Activated CD4-positive, alpha-beta T cell treated with anti-CD3 and anti-CD28 coated beads, Interleukin-2, Interleukin-6, amounts not matched to agents 100 ng/mL and 50 ng/mL, durations not matched to agents 16 hours and 8 hours (primary cell): ENCODE measurements at regions not wholly inside any gene's neighbourhood (a gene's known extent, or its start where the extent isn't known, plus 50 kb on each side); places are given as distances from the start of the nearest gene placed in this dataset.

Experiments used
- DNase-seq: peaks from one replicate; pipeline ENCODE4 v3.0.0-alpha.2; 2020

- no peak for DNase-seq
These were observed 563.0 kb downstream of the LRRIQ3 start for GRCh38 chr1:73635021-73635420.

- no peak for DNase-seq
These were observed 570.3 kb downstream of the LRRIQ3 start for GRCh38 chr1:73627723-73628122.

GRCh38 chr1:73626326-73626725, 571.6 kb downstream of the LRRIQ3 start:
- no peak for DNase-seq

- DNase-seq, result no peak
These were observed 574.0 kb downstream of the LRRIQ3 start for GRCh38 chr1:73623946-73624345.

- no peak for DNase-seq
These were observed 580.8 kb downstream of the LRRIQ3 start for GRCh38 chr1:73617145-73617544.

- DNase-seq, result no peak
These were observed 586.3 kb downstream of the LRRIQ3 start for GRCh38 chr1:73611681-73612080.

- no peak for DNase-seq
These were observed 593.2 kb downstream of the LRRIQ3 start for GRCh38 chr1:73604739-73605138.

GRCh38 chr1:73604211-73604610, 593.8 kb downstream of the LRRIQ3 start:
- no peak for DNase-seq

- no peak for DNase-seq
These were observed 604.2 kb downstream of the LRRIQ3 start for GRCh38 chr1:73593804-73594203.

GRCh38 chr1:73593364-73593763, 604.6 kb downstream of the LRRIQ3 start:
- no peak for DNase-seq

GRCh38 chr1:73587080-73587479, 610.9 kb downstream of the LRRIQ3 start:
- DNase-seq, result no peak

GRCh38 chr1:73577206-73577605, 620.8 kb downstream of the LRRIQ3 start:
- no peak for DNase-seq

GRCh38 chr1:73576083-73576482, 621.9 kb downstream of the LRRIQ3 start:
- no peak for DNase-seq

GRCh38 chr1:73564294-73564693, 633.7 kb downstream of the LRRIQ3 start:
- no peak for DNase-seq

- DNase-seq, result no peak
These were observed 641.7 kb downstream of the LRRIQ3 start for GRCh38 chr1:73556270-73556669.

GRCh38 chr1:73537400-73537799, 660.6 kb downstream of the LRRIQ3 start:
- no peak for DNase-seq

GRCh38 chr1:73517603-73518191, 680.3 kb downstream of the LRRIQ3 start:
- no peak for DNase-seq

GRCh38 chr1:73516451-73516850, 681.5 kb downstream of the LRRIQ3 start:
- no peak for DNase-seq

- DNase-seq, result no peak
These were observed 686.9 kb downstream of the LRRIQ3 start for GRCh38 chr1:73511038-73511437.

- no peak for DNase-seq
These were observed 697.8 kb downstream of the LRRIQ3 start for GRCh38 chr1:73500154-73500553.

- no peak for DNase-seq
These were observed 698.3 kb downstream of the LRRIQ3 start for GRCh38 chr1:73499671-73500070.

- DNase-seq, result no peak
These were observed 706.4 kb downstream of the LRRIQ3 start for GRCh38 chr1:73491621-73492020.

- DNase-seq, result no peak
These were observed 722.6 kb downstream of the LRRIQ3 start for GRCh38 chr1:73475316-73475870.

GRCh38 chr1:73472810-73473209, 725.2 kb downstream of the LRRIQ3 start:
- DNase-seq, result no peak

GRCh38 chr1:73467731-73468130, 730.2 kb downstream of the LRRIQ3 start:
- no peak for DNase-seq
